Neural progenitor cell (in vitro differentiated cells): ENCODE measurements at regions not wholly inside any gene's neighbourhood (a gene's known extent, or its start where the extent isn't known, plus 50 kb on each side); places are given as distances from the start of the nearest gene placed in this dataset.
"Not testable (repeated sequence)": the region's sequence is repeated elsewhere in the genome, so short reads cannot be mapped to it uniquely, and the experiment has no call there.

Source experiments
- EZH2 ChIP-seq: fragments of 200-600 bp; sonication (generic); IDR thresholded peaks from 2 replicates; pipeline ENCODE4 v1.6.1; 2017; ENCODE audit warnings: antibody characterized with exemption, mild to moderate bottlenecking, moderate library complexity
- EZH2phosphoT487 ChIP-seq: fragments of 200-600 bp; sonication (generic); IDR thresholded peaks from 2 replicates; pipeline ENCODE4 v1.6.1; 2017; ENCODE audit warnings: antibody characterized with exemption
- TF ChIP-seq, protein P1 (sequence below): fragments of 200-600 bp; sonication (generic); IDR thresholded peaks from 2 replicates; pipeline ENCODE4 v1.5.1; 2017; ENCODE audit warnings: antibody characterized with exemption, mild to moderate bottlenecking

DNA sequence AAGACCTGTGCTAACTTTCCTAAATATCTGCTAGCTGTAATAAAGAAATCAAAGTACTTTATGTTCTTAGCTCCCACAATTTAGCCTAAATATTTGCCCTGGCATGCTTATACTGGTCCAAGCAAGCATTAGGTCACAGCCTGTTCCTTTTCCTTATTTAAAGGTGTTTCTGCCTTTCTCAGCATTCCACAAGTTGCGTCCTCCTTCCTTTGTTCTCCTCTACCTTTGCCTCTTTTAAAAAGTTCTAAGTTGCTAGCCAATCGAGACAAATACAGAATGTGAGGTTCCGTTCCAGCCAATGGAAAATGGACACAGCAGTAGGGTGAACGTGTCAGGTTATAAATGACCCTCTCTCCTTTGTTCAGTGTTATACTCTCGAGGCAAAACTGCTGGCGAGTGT, 99.9 kb downstream of the KDR start:
- not testable (repeated sequence) for TF ChIP-seq EZH2, EZH2phosphoT487
- TF ChIP-seq, protein P1, sequence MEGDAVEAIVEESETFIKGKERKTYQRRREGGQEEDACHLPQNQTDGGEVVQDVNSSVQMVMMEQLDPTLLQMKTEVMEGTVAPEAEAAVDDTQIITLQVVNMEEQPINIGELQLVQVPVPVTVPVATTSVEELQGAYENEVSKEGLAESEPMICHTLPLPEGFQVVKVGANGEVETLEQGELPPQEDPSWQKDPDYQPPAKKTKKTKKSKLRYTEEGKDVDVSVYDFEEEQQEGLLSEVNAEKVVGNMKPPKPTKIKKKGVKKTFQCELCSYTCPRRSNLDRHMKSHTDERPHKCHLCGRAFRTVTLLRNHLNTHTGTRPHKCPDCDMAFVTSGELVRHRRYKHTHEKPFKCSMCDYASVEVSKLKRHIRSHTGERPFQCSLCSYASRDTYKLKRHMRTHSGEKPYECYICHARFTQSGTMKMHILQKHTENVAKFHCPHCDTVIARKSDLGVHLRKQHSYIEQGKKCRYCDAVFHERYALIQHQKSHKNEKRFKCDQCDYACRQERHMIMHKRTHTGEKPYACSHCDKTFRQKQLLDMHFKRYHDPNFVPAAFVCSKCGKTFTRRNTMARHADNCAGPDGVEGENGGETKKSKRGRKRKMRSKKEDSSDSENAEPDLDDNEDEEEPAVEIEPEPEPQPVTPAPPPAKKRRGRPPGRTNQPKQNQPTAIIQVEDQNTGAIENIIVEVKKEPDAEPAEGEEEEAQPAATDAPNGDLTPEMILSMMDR: not testable (repeated sequence)
